ENCODE measurements at regions not wholly inside any gene's neighbourhood (a gene's known extent, or its start where the extent isn't known, plus 50 kb on each side); places are given as distances from the start of the nearest gene placed in this dataset.

DNA sequence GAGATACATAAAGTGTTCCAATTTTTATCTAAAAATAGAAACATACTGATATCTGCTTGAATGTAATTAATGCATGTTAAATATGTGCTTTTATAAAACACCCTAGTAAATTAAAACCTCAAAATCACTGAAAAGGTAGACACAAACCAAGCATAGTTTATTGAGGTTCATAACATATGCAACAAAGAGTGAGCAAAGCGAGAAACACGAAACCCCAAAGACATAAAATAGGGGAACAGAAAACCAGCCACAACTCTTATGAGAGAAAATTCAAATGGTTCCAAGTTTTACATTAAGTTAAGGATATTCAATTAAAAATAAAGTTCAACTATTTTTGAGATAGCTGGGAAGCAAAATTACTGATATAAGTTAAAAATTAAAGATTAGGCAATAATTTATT, 336.4 kb upstream of the AGA start:
- Histone ChIP-seq H3K9me3 (ENCODE audit: control insufficient read depth, low read length) (peaks cover 3% of the 10 kb centered on the region), H3K36me3 (ENCODE audit: control insufficient read depth in 1 of 2, insufficient read depth in 2 of 2, low read depth in 1 of 2, low read length in 2 of 2) (no peaks in the 10 kb centered on the region), H2BK12ac (ENCODE audit: low read length in 2 of 2) (no peak overlapping the region), H3K9ac (ENCODE audit: low read length) (no peak overlapping the region), H4K91ac (ENCODE audit: low read length) (no peak overlapping the region), H3K27me3 (ENCODE audit: control insufficient read depth in 1 of 2, insufficient read depth in 1 of 2, low read length in 2 of 2) (no peaks in the 10 kb centered on the region), H3K4me1 (ENCODE audit: control insufficient read depth, insufficient read depth, low read depth, low read length) (no peaks in the 10 kb centered on the region), H3K27ac (ENCODE audit: low read length, poor library complexity, severe bottlenecking) (no peak overlapping the region), H2BK15ac (ENCODE audit: low read depth, poor library complexity, severe bottlenecking) (no peak overlapping the region), H3K18ac (ENCODE audit: low read depth in 1 of 2, low read length in 2 of 2) (no peak overlapping the region), H4K8ac (ENCODE audit: low read length) (no peak overlapping the region), H3K4ac (ENCODE audit: low read depth in 1 of 2, low read length in 2 of 2) (no peak overlapping the region), H3K4me2 (ENCODE audit: low read length, poor library complexity, severe bottlenecking) (no peak overlapping the region), H3K14ac (ENCODE audit: low read length in 2 of 2) (no peak overlapping the region), H3K79me1 (replicated peaks; ENCODE audit: low read length, poor library complexity, severe bottlenecking) (no peaks in the 10 kb centered on the region), H2BK5ac (ENCODE audit: low read depth, low read length, poor library complexity, severe bottlenecking) (no peak overlapping the region), H3K4me3 (ENCODE audit: insufficient read depth in 1 of 2, low read depth in 1 of 2, low read length in 2 of 2) (no peak overlapping the region), H2AK5ac (ENCODE audit: low read length, severe bottlenecking) (no peak overlapping the region), H2AFZ (ENCODE audit: low read depth, low read length) (no peak overlapping the region), H3K23ac (ENCODE audit: low read length in 2 of 2) (no peak overlapping the region), H2BK120ac (ENCODE audit: low read depth, low read length) (no peak overlapping the region)
- no CpG with 5 or more reads among the region's 2 CpGs for WGBS
- DNase-seq = no peak

DNA sequence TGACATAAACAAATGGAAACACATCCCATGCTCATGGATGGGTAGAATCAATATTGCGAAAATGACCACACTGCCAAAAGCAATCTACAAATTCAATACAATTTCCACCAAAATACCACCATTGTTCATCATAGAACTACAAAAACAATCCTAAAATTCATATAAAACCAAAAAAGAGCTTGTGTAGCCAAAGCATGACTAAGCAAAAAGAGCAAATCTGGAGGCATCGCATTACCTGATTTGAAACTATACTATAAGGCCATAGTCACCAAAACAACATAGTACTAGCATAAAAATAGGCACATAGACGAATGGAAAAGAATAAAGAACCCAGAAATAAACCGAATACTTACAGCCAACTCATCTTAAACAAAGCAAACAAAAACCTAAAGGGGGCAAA, 342.8 kb upstream of the AGA start:
- no peak overlapping the region for H3K14ac ChIP-seq (ENCODE audit: low read length in 2 of 2)
- no peak overlapping the region for H2BK15ac ChIP-seq (ENCODE audit: low read depth, poor library complexity, severe bottlenecking)
- H2BK120ac ChIP-seq (ENCODE audit: low read depth, low read length) = no peak overlapping the region
- H3K27me3 ChIP-seq (ENCODE audit: control insufficient read depth in 1 of 2, insufficient read depth in 1 of 2, low read length in 2 of 2) = no peaks in the 10 kb centered on the region
- H3K18ac ChIP-seq (ENCODE audit: low read depth in 1 of 2, low read length in 2 of 2) = no peak overlapping the region
- no peaks in the 10 kb centered on the region for H3K79me1 ChIP-seq (replicated peaks; ENCODE audit: low read length, poor library complexity, severe bottlenecking)
- H2BK12ac ChIP-seq (ENCODE audit: low read length in 2 of 2) = no peak overlapping the region
- H3K4me1 ChIP-seq (ENCODE audit: control insufficient read depth, insufficient read depth, low read depth, low read length) = no peaks in the 10 kb centered on the region
- no peak overlapping the region for H4K8ac ChIP-seq (ENCODE audit: low read length)
- WGBS = over 99% methylated on average over 2 of the region's 4 CpGs
- peaks cover 3% of the 10 kb centered on the region for H3K9me3 ChIP-seq (ENCODE audit: control insufficient read depth, low read length)
- H3K9ac ChIP-seq (ENCODE audit: low read length) = no peak overlapping the region
- no peak overlapping the region for H2AFZ ChIP-seq (ENCODE audit: low read depth, low read length)
- no peak overlapping the region for H2BK5ac ChIP-seq (ENCODE audit: low read depth, low read length, poor library complexity, severe bottlenecking)
- DNase-seq = no peak
- H3K4me2 ChIP-seq (ENCODE audit: low read length, poor library complexity, severe bottlenecking) = no peak overlapping the region
- H3K27ac ChIP-seq (ENCODE audit: low read length, poor library complexity, severe bottlenecking) = no peak overlapping the region
- H3K4ac ChIP-seq (ENCODE audit: low read depth in 1 of 2, low read length in 2 of 2) = no peak overlapping the region
- no peaks in the 10 kb centered on the region for H3K36me3 ChIP-seq (ENCODE audit: control insufficient read depth in 1 of 2, insufficient read depth in 2 of 2, low read depth in 1 of 2, low read length in 2 of 2)
- no peak overlapping the region for H4K91ac ChIP-seq (ENCODE audit: low read length)
- H3K23ac ChIP-seq (ENCODE audit: low read length in 2 of 2) = no peak overlapping the region
- H2AK5ac ChIP-seq (ENCODE audit: low read length, severe bottlenecking) = no peak overlapping the region
- no peak overlapping the region for H3K4me3 ChIP-seq (ENCODE audit: insufficient read depth in 1 of 2, low read depth in 1 of 2, low read length in 2 of 2)

DNA sequence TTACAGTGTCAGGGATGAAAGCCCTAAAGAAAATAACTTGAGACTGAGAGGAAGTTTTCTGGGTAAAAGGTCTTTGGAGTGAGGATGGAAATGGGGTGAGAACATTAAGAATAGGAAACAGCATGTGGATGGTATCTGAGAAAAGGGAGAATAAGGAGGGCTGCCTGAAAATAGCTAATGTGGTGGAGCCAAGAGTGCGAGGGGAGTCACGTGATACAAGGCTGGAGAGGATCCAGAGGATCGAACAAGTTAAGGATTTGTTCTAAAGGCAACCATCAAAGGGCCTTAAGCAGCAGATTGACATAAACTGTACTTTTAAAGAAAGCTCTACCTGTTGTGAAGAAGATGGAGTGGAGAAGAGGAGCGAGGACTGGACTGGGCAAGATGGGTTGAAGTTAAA, 347.4 kb upstream of the AGA start:
- H3K4ac ChIP-seq (ENCODE audit: low read depth in 1 of 2, low read length in 2 of 2) = no peak overlapping the region
- no peak overlapping the region for H3K18ac ChIP-seq (ENCODE audit: low read depth in 1 of 2, low read length in 2 of 2)
- no peak for DNase-seq
- H2BK5ac ChIP-seq (ENCODE audit: low read depth, low read length, poor library complexity, severe bottlenecking) = no peak overlapping the region
- H2BK120ac ChIP-seq (ENCODE audit: low read depth, low read length) = no peak overlapping the region
- H3K27me3 ChIP-seq (ENCODE audit: control insufficient read depth in 1 of 2, insufficient read depth in 1 of 2, low read length in 2 of 2) = no peaks in the 10 kb centered on the region
- H3K4me1 ChIP-seq (ENCODE audit: control insufficient read depth, insufficient read depth, low read depth, low read length) = no peaks in the 10 kb centered on the region
- no peaks in the 10 kb centered on the region for H3K79me1 ChIP-seq (replicated peaks; ENCODE audit: low read length, poor library complexity, severe bottlenecking)
- 82% methylated on average over 3 of the region's 4 CpGs for WGBS
- no peak overlapping the region for H2AK5ac ChIP-seq (ENCODE audit: low read length, severe bottlenecking)
- no peak overlapping the region for H3K9ac ChIP-seq (ENCODE audit: low read length)
- no peak overlapping the region for H4K8ac ChIP-seq (ENCODE audit: low read length)
- no peak overlapping the region for H3K14ac ChIP-seq (ENCODE audit: low read length in 2 of 2)
- no peaks in the 10 kb centered on the region for H3K9me3 ChIP-seq (ENCODE audit: control insufficient read depth, low read length)
- H3K23ac ChIP-seq (ENCODE audit: low read length in 2 of 2) = no peak overlapping the region
- no peak overlapping the region for H2BK12ac ChIP-seq (ENCODE audit: low read length in 2 of 2)
- no peak overlapping the region for H3K4me3 ChIP-seq (ENCODE audit: insufficient read depth in 1 of 2, low read depth in 1 of 2, low read length in 2 of 2)
- peak overlapping the region; percentile 4 for H2AFZ ChIP-seq (ENCODE audit: low read depth, low read length)
- no peak overlapping the region for H3K27ac ChIP-seq (ENCODE audit: low read length, poor library complexity, severe bottlenecking)
- H2BK15ac ChIP-seq (ENCODE audit: low read depth, poor library complexity, severe bottlenecking) = no peak overlapping the region
- no peak overlapping the region for H4K91ac ChIP-seq (ENCODE audit: low read length)
- no peaks in the 10 kb centered on the region for H3K36me3 ChIP-seq (ENCODE audit: control insufficient read depth in 1 of 2, insufficient read depth in 2 of 2, low read depth in 1 of 2, low read length in 2 of 2)
- no peak overlapping the region for H3K4me2 ChIP-seq (ENCODE audit: low read length, poor library complexity, severe bottlenecking)

DNA sequence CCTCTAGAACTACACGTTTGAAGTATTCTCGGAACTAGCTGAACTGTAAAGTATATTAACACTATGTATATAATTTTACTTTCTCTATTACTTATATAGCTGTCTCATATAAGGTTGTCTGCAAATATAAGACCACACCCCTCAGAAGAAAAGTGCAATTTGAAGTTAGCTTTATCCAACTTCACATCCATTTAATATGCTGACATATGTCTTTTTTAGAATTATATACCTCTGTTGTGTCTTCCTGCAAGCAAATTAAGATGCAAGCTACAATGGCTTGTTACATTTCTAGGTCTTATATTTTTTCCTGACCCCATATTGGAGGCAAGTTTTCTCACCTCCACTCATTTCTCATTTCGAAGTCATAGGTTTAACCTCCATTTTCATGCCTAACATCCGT, 349.0 kb upstream of the AGA start:
- no peak overlapping the region for H3K4me2 ChIP-seq (ENCODE audit: low read length, poor library complexity, severe bottlenecking)
- H3K27me3 ChIP-seq (ENCODE audit: control insufficient read depth in 1 of 2, insufficient read depth in 1 of 2, low read length in 2 of 2) = no peaks in the 10 kb centered on the region
- no peak overlapping the region for H4K91ac ChIP-seq (ENCODE audit: low read length)
- WGBS = no CpG with 5 or more reads among the region's 4 CpGs
- H3K9me3 ChIP-seq (ENCODE audit: control insufficient read depth, low read length) = no peaks in the 10 kb centered on the region
- H3K9ac ChIP-seq (ENCODE audit: low read length) = no peak overlapping the region
- no peak overlapping the region for H3K14ac ChIP-seq (ENCODE audit: low read length in 2 of 2)
- H3K36me3 ChIP-seq (ENCODE audit: control insufficient read depth in 1 of 2, insufficient read depth in 2 of 2, low read depth in 1 of 2, low read length in 2 of 2) = no peaks in the 10 kb centered on the region
- no peak overlapping the region for H3K23ac ChIP-seq (ENCODE audit: low read length in 2 of 2)
- H2BK15ac ChIP-seq (ENCODE audit: low read depth, poor library complexity, severe bottlenecking) = no peak overlapping the region
- H2BK12ac ChIP-seq (ENCODE audit: low read length in 2 of 2) = no peak overlapping the region
- H2BK5ac ChIP-seq (ENCODE audit: low read depth, low read length, poor library complexity, severe bottlenecking) = no peak overlapping the region
- H2BK120ac ChIP-seq (ENCODE audit: low read depth, low read length) = no peak overlapping the region
- H3K4me3 ChIP-seq (ENCODE audit: insufficient read depth in 1 of 2, low read depth in 1 of 2, low read length in 2 of 2) = no peak overlapping the region
- no peak overlapping the region for H3K18ac ChIP-seq (ENCODE audit: low read depth in 1 of 2, low read length in 2 of 2)
- H4K8ac ChIP-seq (ENCODE audit: low read length) = no peak overlapping the region
- no peaks in the 10 kb centered on the region for H3K4me1 ChIP-seq (ENCODE audit: control insufficient read depth, insufficient read depth, low read depth, low read length)
- no peak overlapping the region for H3K4ac ChIP-seq (ENCODE audit: low read depth in 1 of 2, low read length in 2 of 2)
- H2AFZ ChIP-seq (ENCODE audit: low read depth, low read length) = no peak overlapping the region
- H2AK5ac ChIP-seq (ENCODE audit: low read length, severe bottlenecking) = no peak overlapping the region
- H3K27ac ChIP-seq (ENCODE audit: low read length, poor library complexity, severe bottlenecking) = no peak overlapping the region
- DNase-seq = no peak
- H3K79me1 ChIP-seq (replicated peaks; ENCODE audit: low read length, poor library complexity, severe bottlenecking) = no peaks in the 10 kb centered on the region

Data from mesenchymal stem cell (in vitro differentiated cells and primary cell).